ENCODE measurements at regions not wholly inside any gene's neighbourhood (a gene's known extent, or its start where the extent isn't known, plus 50 kb on each side); places are given as distances from the start of the nearest gene placed in this dataset.

- DNase-seq (ENCODE audit: low read depth in 3 of 3, low spot score in 2 of 3), result no peak
These were observed 926.3 kb downstream of the FSTL5 start for GRCh38 chr4:161237495-161237894.

DNA sequence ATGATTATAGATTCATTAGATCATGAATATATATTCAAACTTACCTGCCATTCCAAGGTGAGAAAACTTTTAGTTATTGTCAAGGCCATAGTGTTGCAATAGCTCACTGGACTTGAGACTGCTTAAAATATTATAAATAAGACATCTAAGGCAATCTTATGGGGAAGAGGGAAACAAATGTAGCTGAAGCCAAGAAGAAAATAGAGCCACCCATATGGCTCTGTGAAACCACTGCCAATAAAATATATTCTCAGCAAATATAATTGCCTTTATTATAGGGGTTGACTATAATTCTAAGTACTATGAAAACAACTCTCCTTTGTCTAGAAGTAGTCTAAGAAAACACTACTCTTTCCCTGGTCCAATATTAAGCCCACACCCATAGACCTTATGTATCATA lies 938.5 kb downstream of the FSTL5 start:
- DNase-seq (ENCODE audit: low read depth in 3 of 3, low spot score in 2 of 3), result no peak

DNA sequence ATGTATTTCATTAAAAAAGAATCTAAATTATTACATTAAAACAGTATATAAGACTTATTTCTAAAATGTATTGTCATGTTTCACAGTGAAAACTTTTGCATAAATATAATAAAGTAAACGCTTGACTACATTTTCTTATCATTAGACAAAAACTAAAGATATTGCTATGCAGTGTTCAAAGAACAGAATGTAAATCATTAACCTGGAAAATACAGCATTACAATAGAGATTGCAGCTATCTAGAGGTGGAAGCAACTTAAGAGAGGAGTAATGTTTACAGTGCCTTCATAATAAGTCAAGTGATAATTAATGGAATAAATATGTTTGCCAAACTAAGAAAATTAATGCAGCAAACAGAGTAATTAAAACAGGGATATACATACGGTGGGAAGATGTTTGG lies 940.9 kb downstream of the FSTL5 start:
- no peak for DNase-seq (ENCODE audit: low read depth in 3 of 3, low spot score in 2 of 3)

DNA sequence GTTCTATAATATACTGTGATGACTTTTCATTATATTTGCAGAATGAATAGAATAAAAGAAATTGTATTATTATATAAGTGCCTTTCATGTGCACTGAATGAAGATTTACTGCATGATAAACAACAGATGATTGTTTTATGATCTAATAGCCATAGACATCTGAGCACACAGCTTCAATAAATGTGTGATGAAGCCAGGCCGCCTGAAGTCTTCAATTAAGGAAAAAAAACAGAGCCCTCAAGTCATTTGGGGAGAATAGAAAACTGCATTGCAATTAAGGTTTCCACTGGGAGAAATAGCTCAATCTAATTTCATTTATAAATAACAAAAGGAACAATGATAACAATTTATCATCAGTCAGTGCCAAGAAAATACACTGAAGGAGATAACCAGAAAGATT lies 955.2 kb downstream of the FSTL5 start:
- DNase-seq (ENCODE audit: low read depth in 3 of 3, low spot score in 2 of 3), result no peak

GRCh38 chr4:161206528-161207080 lies 957.2 kb downstream of the FSTL5 start:
- no peak for DNase-seq (ENCODE audit: low read depth in 3 of 3, low spot score in 2 of 3)

DNA sequence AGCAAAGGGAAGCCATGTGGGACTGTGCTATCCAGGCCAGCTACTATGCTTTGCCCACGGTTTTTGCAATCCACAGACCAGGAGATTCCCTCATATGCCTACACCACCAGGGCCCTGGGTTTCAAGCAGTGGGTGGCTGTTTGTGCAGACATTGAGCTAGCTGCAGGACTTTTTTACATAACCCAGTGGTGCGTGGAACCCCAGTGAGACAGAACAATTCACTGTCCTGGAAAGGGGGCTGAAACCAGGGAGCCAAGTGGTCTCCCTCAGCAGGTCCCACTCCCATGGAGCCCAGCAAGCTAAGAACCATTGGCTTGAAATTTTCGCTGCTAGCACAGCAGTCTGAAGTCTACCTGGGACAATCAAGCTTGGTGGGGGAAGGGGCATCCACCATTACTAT lies 959.9 kb downstream of the FSTL5 start:
- DNase-seq (ENCODE audit: low read depth in 3 of 3, low spot score in 2 of 3), result no peak

DNA sequence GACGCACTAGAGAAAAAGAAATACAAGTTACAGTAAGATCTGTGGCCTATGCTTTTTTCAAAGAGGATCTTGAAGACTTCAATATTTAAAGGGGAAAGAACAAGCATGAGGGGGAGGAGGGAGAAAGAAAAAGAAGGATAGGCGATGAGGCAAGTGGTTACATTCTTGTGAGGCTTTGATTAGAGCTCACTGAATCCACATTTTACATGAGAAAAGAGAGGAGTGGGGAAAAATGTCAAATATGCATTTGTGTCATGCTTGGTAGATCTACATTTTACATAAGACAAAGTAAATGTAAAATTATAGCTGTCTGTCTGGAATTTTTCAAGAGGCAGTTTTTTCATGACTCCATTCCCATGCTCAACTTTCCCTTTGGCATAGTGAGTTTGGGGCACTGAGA lies 965.9 kb downstream of the FSTL5 start:
- no peak for DNase-seq (ENCODE audit: low read depth in 3 of 3, low spot score in 2 of 3)

DNA sequence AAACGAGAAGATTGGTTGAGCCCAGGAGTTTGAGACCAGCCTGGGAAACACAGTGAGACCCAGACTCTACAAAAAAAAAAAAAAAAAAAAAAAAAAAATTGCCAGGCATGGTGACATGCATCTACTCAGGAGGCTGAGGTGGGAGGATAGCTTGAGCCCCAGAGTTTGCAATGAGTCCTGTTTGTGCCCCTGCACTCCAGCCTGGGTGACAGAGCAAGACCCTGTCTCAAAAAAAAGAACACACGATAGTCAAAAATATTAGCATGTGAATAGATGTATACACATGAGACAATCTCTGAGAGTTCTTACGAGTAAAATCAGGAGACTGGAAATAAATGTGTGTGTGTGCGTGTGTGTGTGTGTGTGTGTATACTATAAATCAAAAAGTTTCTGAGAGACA lies 966.3 kb downstream of the FSTL5 start:
- DNase-seq (ENCODE audit: low read depth in 3 of 3, low spot score in 2 of 3), result no peak

DNA sequence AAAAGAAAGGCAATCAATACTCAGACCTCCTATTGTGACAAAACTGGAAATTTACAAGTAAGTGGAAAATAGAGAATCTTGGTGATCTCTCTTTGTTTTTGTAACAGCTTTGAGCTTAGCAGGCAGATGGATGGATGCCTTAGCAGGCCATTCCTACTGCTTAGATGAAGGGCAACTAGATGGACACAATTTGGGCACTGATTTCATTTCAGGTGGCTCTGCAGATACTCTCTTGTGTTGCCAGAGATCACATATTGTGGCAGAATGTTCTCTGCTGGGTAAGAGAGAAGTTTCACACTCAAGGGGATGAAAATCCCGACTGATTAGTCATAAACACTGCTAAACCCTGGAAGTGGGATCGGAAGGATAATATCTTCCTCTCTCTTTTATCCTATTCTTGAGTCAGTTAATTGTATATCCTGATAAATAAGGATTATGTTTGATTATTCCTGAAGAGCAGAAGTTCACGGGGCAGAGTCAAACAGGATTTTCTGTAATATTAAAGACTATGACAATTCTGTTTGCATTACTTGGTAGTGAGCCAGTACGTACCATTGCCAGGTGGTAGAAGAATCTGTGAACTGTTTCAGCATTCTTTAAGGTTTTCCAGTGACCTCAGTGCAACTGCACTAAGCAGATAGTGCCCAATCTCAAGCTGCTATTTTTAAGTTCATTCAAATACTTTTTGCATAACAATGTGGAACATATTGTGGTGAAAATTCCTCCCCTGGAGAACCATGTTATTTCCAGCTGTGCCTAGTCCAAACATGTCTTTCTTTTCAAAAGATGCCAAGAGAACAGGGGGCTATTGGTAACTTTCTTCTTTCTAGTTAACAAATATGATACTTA lies 974.3 kb downstream of the FSTL5 start:
- DNase-seq (ENCODE audit: low read depth in 3 of 3, low spot score in 2 of 3), result no peak

- no peak for DNase-seq (ENCODE audit: low read depth in 3 of 3, low spot score in 2 of 3)
These were observed 975.2 kb downstream of the FSTL5 start for GRCh38 chr4:161188578-161188977.

DNA sequence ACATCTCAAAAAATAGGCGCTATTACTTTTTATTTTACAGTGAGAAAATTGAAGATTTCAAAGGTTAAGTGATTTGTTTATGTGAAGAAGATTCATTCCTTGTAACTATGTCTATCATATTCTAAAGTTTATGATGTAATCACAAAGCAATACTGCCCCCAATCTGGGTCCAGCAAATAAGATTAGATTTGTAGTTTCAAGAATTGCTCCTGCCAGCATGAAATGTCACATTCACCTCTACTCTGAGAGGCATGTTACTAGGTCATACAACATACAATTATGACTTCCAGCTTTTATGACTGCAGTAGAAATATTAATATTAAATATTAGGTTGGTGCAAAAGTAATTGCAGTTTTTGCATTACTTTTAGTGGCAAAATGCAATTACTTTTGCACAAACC lies 976.2 kb downstream of the FSTL5 start:
- no peak for DNase-seq (ENCODE audit: low read depth in 3 of 3, low spot score in 2 of 3)

DNA sequence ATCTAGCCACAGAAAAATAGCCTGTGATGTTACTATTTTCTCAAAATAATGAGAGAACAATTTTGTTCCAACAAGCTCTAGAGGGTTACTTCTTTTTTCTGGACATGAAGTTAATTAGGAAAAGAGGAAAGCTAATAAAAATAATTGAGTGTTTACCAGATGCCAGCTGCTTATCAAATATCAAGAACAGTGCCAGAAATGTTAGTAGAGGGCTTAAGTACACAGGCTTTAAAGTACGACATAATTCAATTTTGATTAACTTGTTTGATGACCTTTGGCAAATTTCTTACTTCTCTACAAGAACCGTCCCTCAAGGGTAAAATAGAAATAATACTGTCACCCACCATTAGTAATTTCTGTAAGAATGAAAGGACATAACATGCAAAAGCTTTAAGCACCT lies 977.0 kb downstream of the FSTL5 start:
- no peak for DNase-seq (ENCODE audit: low read depth in 3 of 3, low spot score in 2 of 3)

DNA sequence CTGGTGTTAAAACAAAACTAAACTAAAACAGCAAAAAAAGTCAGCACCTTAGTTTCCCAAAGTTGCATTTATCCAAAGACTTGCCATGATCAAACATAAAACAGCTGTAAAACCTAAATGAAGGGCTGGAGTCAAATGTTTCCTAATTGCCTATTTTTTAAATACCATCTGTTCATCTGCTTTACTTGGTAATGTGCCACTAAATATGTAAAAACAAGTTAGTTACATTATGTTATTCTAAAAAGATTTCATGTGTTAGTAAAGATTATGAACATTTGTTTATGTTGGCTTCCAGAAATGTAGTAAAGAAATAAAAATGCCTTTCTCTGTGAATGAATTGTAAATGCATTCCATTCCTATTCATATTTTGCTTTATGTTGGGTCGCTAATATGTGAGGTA lies 977.8 kb downstream of the FSTL5 start:
- no peak for DNase-seq (ENCODE audit: low read depth in 3 of 3, low spot score in 2 of 3)

DNA sequence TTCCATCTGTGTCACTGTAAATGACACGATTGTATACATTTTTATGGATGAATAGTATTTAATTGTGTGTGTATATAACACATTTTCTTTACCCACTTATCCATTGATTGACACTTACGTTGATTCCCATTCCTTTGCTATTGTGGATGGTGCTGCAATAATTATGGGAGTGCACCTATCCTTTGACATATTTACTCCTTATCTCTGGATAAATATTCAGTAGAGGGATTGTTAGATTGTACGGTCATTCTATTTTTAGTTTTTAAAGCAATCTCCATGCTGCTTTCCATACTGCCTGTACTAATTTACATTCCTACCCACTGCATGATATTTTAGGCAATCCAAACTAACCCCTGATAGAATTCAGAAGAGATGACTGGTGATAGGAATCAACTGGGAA lies 980.1 kb downstream of the FSTL5 start:
- DNase-seq (ENCODE audit: low read depth in 3 of 3, low spot score in 2 of 3), result no peak

GRCh38 chr4:161182913-161183312 lies 980.9 kb downstream of the FSTL5 start:
- DNase-seq (ENCODE audit: low read depth in 3 of 3, low spot score in 2 of 3), result no peak

- no peak for DNase-seq (ENCODE audit: low read depth in 3 of 3, low spot score in 2 of 3)
These were observed 985.5 kb downstream of the FSTL5 start for GRCh38 chr4:161178310-161178709.

DNA sequence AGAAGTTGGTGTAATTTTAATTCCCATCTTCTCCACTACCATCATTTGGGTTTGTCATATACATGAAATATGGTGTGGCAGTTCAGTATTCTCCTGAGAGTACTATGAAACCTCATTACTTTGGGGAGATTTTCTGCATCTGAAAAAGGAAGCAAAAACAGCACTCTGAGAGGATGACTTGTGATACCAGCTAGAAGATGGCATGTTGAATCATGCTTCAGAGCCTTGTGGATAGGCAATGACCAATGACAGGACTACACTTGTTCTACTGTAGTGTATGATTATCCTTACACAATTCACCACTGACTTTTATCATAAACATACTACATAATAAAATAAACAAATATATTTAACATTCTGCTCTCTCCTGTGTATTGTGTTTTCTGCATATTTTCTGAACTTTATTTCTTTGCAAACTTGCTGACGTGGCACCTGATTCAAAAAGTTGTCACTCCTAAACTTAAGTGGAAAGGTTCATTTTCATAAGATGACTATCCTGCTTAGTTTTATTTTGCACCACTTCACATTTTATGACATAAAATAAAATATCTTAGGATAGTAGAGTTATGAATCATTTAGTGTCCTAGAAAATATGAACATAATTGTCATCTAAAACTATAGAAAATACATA lies 991.3 kb downstream of the FSTL5 start:
- no peak for DNase-seq (ENCODE audit: low read depth in 3 of 3, low spot score in 2 of 3)

GRCh38 chr4:161167539-161167938 lies 996.3 kb downstream of the FSTL5 start:
- DNase-seq (ENCODE audit: low read depth in 3 of 3, low spot score in 2 of 3), result no peak

GRCh38 chr4:161160718-161161117 lies 1003.1 kb downstream of the FSTL5 start:
- no peak for DNase-seq (ENCODE audit: low read depth in 3 of 3, low spot score in 2 of 3)

GRCh38 chr4:161148051-161148450 lies 1015.7 kb downstream of the FSTL5 start:
- DNase-seq (ENCODE audit: low read depth in 3 of 3, low spot score in 2 of 3), result no peak

- no peak for DNase-seq (ENCODE audit: low read depth in 3 of 3, low spot score in 2 of 3)
These were observed 1020.4 kb downstream of the FSTL5 start for GRCh38 chr4:161143375-161143774.

DNA sequence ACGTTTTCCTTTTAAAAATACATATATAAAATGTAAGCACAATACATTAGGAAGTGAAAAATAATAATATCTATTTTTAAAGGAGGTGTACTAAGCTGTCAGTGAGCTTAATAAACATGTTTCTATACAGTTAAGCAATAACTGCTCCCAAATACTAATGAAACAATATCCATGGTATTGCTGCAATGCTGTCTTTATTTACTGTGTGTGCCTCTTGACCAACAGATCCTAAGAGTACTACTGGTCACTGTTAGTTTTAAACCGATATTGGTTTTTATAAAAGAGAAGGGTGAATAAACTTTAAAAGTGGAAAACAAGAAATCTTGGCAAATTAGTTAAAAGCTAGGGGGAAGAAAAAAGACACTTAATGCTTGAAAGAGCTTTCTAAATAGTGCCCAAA lies 1029.0 kb downstream of the FSTL5 start:
- no peak for DNase-seq (ENCODE audit: low read depth in 3 of 3, low spot score in 2 of 3)

Measured in right renal cortex interstitium (tissue), 3 donors.